Activated CD4-positive, alpha-beta T cell treated with anti-CD3 and anti-CD28 coated beads, Interleukin-2, Interleukin-6, amounts not matched to agents 100 ng/mL and 50 ng/mL, durations not matched to agents 16 hours and 8 hours (primary cell): ENCODE measurements at regions not wholly inside any gene's neighbourhood (a gene's known extent, or its start where the extent isn't known, plus 50 kb on each side); places are given as distances from the start of the nearest gene placed in this dataset.
"Not testable (repeated sequence)": the region's sequence is repeated elsewhere in the genome, so short reads cannot be mapped to it uniquely, and the experiment has no call there.

Source experiments
- DNase-seq: peaks from one replicate; pipeline ENCODE4 v3.0.0-alpha.2; 2020

- peak; percentile 50 for DNase-seq
These were observed 1647.5 kb downstream of the SPATA31A7 start for GRCh38 chr9:62837254-62837911.

- peak; percentile 99 for DNase-seq
These were observed 1648.3 kb downstream of the SPATA31A7 start for GRCh38 chr9:62838024-62838718.

GRCh38 chr9:62839168-62839567, 1649.3 kb downstream of the SPATA31A7 start:
- DNase-seq: not testable (repeated sequence)

GRCh38 chr9:62843145-62843544, 1653.3 kb downstream of the SPATA31A7 start:
- not testable (repeated sequence) for DNase-seq

GRCh38 chr9:62843706-62844290, 1654.0 kb downstream of the SPATA31A7 start:
- not testable (repeated sequence) for DNase-seq

- DNase-seq: not testable (repeated sequence)
These were observed 1654.9 kb downstream of the SPATA31A7 start for GRCh38 chr9:62844681-62845185.

GRCh38 chr9:62848258-62848657, 1658.4 kb downstream of the SPATA31A7 start:
- not testable (repeated sequence) for DNase-seq

- not testable (repeated sequence) for DNase-seq
These were observed 1660.2 kb downstream of the SPATA31A7 start for GRCh38 chr9:62849991-62850390.

- DNase-seq: not testable (repeated sequence)
These were observed 1667.4 kb downstream of the SPATA31A7 start for GRCh38 chr9:62857280-62857679.

GRCh38 chr9:62858240-62858639, 1668.4 kb downstream of the SPATA31A7 start:
- not testable (repeated sequence) for DNase-seq

GRCh38 chr9:62860939-62861860, 1671.4 kb downstream of the SPATA31A7 start:
- DNase-seq: not testable (repeated sequence)

- not testable (repeated sequence) for DNase-seq
These were observed 1672.3 kb downstream of the SPATA31A7 start for GRCh38 chr9:62862180-62862579.

GRCh38 chr9:62863319-62863718, 1673.5 kb downstream of the SPATA31A7 start:
- not testable (repeated sequence) for DNase-seq

- DNase-seq: not testable (repeated sequence)
These were observed 1674.0 kb downstream of the SPATA31A7 start for GRCh38 chr9:62863867-62864266.

- DNase-seq: not testable (repeated sequence)
These were observed 1674.9 kb downstream of the SPATA31A7 start for GRCh38 chr9:62864481-62865469.

GRCh38 chr9:62869061-62869460, 1679.2 kb downstream of the SPATA31A7 start:
- not testable (repeated sequence) for DNase-seq

GRCh38 chr9:62871765-62872164, 1681.9 kb downstream of the SPATA31A7 start:
- not testable (repeated sequence) for DNase-seq

GRCh38 chr9:62874213-62874612, 1684.4 kb downstream of the SPATA31A7 start:
- DNase-seq: not testable (repeated sequence)

- not testable (repeated sequence) for DNase-seq
These were observed 1685.1 kb downstream of the SPATA31A7 start for GRCh38 chr9:62874745-62875599.

GRCh38 chr9:62877552-62877951, 1687.7 kb downstream of the SPATA31A7 start:
- DNase-seq: not testable (repeated sequence)
